ENCODE measurements at regions not wholly inside any gene's neighbourhood (a gene's known extent, or its start where the extent isn't known, plus 50 kb on each side); places are given as distances from the start of the nearest gene placed in this dataset.
"Not testable (repeated sequence)": the region's sequence is repeated elsewhere in the genome, so short reads cannot be mapped to it uniquely, and the experiment has no call there.

- Mint-ChIP-seq H3K27ac (no peak overlapping the region), H3K4me3 (no peak overlapping the region), H3K27me3 (peaks cover 2 to 5% of the 10 kb centered on the region in 2 donors), H3K4me1 (no peaks in the 10 kb centered on the region), H3K36me3 (no peaks in the 10 kb centered on the region), H3K9me3 (no peaks in the 10 kb centered on the region)
- Histone ChIP-seq H3K9me3 (ENCODE audit: control insufficient read depth in 1 of 2, low read length in 2 of 2) (no peaks in the 10 kb centered on the region), H3K4me3 (ENCODE audit: low read length in 2 of 2) (no peak overlapping the region), H3K36me3 (ENCODE audit: insufficient read depth, low read length) (no peaks in the 10 kb centered on the region), H3K27ac (ENCODE audit: low read depth, low read length) (no peak overlapping the region), H3K4me1 (ENCODE audit: insufficient read depth, low read length) (no peaks in the 10 kb centered on the region), H3K27me3 (ENCODE audit: insufficient read depth, low read length) (no peaks in the 10 kb centered on the region)
- intact Hi-C loops (cut with micrococcal nuclease), result no loop called here
- DNase-seq, result no peak
- ChIA-PET POLR2A (ENCODE audit: partially characterized antibody) (no interaction called here), CTCF (ENCODE audit: partially characterized antibody) (no interaction called here)
Observed at GRCh38 chr5:74482523-74482922, 158.0 kb downstream of the ENC1 start.

- H3K9me3 ChIP-seq (ENCODE audit: control insufficient read depth in 1 of 2, low read length in 2 of 2); H3K36me3 Mint-ChIP-seq; H3K4me1 ChIP-seq (ENCODE audit: insufficient read depth, low read length); H3K27me3 Mint-ChIP-seq; POLR2A ChIA-PET (ENCODE audit: partially characterized antibody); H3K27me3 ChIP-seq (ENCODE audit: insufficient read depth, low read length); CTCF ChIA-PET (ENCODE audit: partially characterized antibody); H3K27ac Mint-ChIP-seq; DNase-seq; intact Hi-C loops (cut with micrococcal nuclease); H3K9me3 Mint-ChIP-seq; H3K36me3 ChIP-seq (ENCODE audit: insufficient read depth, low read length); H3K4me1 Mint-ChIP-seq; H3K4me3 Mint-ChIP-seq; H3K4me3 ChIP-seq (ENCODE audit: low read length in 2 of 2); H3K27ac ChIP-seq (ENCODE audit: low read depth, low read length): not testable (repeated sequence)
Observed at GRCh38 chr5:74481357-74481756, 159.2 kb downstream of the ENC1 start.

- Mint-ChIP-seq H3K9me3 (no peaks in the 10 kb centered on the region), H3K36me3 (no peaks in the 10 kb centered on the region), H3K4me1 (no peaks in the 10 kb centered on the region), H3K27ac (no peak overlapping the region), H3K27me3 (peaks cover 8 to 12% of the 10 kb centered on the region in 2 donors), H3K4me3 (no peak overlapping the region)
- Histone ChIP-seq H3K4me3 (ENCODE audit: low read length in 2 of 2) (no peak overlapping the region), H3K36me3 (ENCODE audit: insufficient read depth, low read length) (no peaks in the 10 kb centered on the region), H3K4me1 (ENCODE audit: insufficient read depth, low read length) (no peaks in the 10 kb centered on the region), H3K27me3 (ENCODE audit: insufficient read depth, low read length) (no peaks in the 10 kb centered on the region), H3K9me3 (ENCODE audit: control insufficient read depth in 1 of 2, low read length in 2 of 2) (no peaks in the 10 kb centered on the region), H3K27ac (ENCODE audit: low read depth, low read length) (no peak overlapping the region)
- ChIA-PET CTCF (ENCODE audit: partially characterized antibody) (no interaction called here), POLR2A (ENCODE audit: partially characterized antibody) (no interaction called here)
- no peak for DNase-seq
- intact Hi-C loops (cut with micrococcal nuclease), result no loop called here
Observed at GRCh38 chr5:74480201-74480600, 160.3 kb downstream of the ENC1 start.

GRCh38 chr5:74478328-74478727 lies 162.2 kb downstream of the ENC1 start:
- POLR2A ChIA-PET (ENCODE audit: partially characterized antibody), result no interaction called here

GRCh38 chr5:74477761-74478160 lies 162.8 kb downstream of the ENC1 start:
- H3K9me3 ChIP-seq (ENCODE audit: control insufficient read depth in 1 of 2, low read length in 2 of 2), result no peaks in the 10 kb centered on the region
- no peak overlapping the region for H3K27ac Mint-ChIP-seq
- ChIA-PET CTCF (ENCODE audit: partially characterized antibody) (no interaction called here), POLR2A (ENCODE audit: partially characterized antibody) (no interaction called here)
- no peaks in the 10 kb centered on the region for H3K36me3 Mint-ChIP-seq
- no peaks in the 10 kb centered on the region for H3K27me3 ChIP-seq (ENCODE audit: insufficient read depth, low read length)
- no peak overlapping the region for H3K4me3 ChIP-seq (ENCODE audit: low read length in 2 of 2)
- H3K9me3 Mint-ChIP-seq, result no peaks in the 10 kb centered on the region
- DNase-seq, result no peak
- no peak overlapping the region for H3K4me3 Mint-ChIP-seq
- H3K36me3 ChIP-seq (ENCODE audit: insufficient read depth, low read length), result no peaks in the 10 kb centered on the region
- intact Hi-C loops (cut with micrococcal nuclease), result no loop called here
- H3K4me1 ChIP-seq (ENCODE audit: insufficient read depth, low read length), result no peaks in the 10 kb centered on the region
- peaks cover 8 to 14% of the 10 kb centered on the region in 2 donors for H3K27me3 Mint-ChIP-seq
- no peak overlapping the region for H3K27ac ChIP-seq (ENCODE audit: low read depth, low read length)
- H3K4me1 Mint-ChIP-seq, result no peaks in the 10 kb centered on the region

More at GRCh38 chr5:74478328-74478727, 162.2 kb downstream of the ENC1 start:
- CTCF ChIA-PET (ENCODE audit: partially characterized antibody), result no interaction called here
- no peaks in the 10 kb centered on the region for H3K27me3 ChIP-seq (ENCODE audit: insufficient read depth, low read length)
- H3K36me3 ChIP-seq (ENCODE audit: insufficient read depth, low read length), result no peaks in the 10 kb centered on the region
- Mint-ChIP-seq H3K9me3 (no peaks in the 10 kb centered on the region), H3K4me1 (no peaks in the 10 kb centered on the region), H3K36me3 (no peaks in the 10 kb centered on the region), H3K4me3 (no peak overlapping the region), H3K27ac (no peak overlapping the region), H3K27me3 (peaks cover 8 to 14% of the 10 kb centered on the region in 2 donors)
- no peaks in the 10 kb centered on the region for H3K4me1 ChIP-seq (ENCODE audit: insufficient read depth, low read length)
- no peak for DNase-seq
- H3K27ac ChIP-seq (ENCODE audit: low read depth, low read length), result no peak overlapping the region
- intact Hi-C loops (cut with micrococcal nuclease), result no loop called here
- no peak overlapping the region for H3K4me3 ChIP-seq (ENCODE audit: low read length in 2 of 2)
- H3K9me3 ChIP-seq (ENCODE audit: control insufficient read depth in 1 of 2, low read length in 2 of 2), result no peaks in the 10 kb centered on the region

- Histone ChIP-seq H3K9me3 (ENCODE audit: control insufficient read depth in 1 of 2, low read length in 2 of 2) (no peaks in the 10 kb centered on the region), H3K4me3 (ENCODE audit: low read length in 2 of 2) (no peak overlapping the region), H3K27me3 (ENCODE audit: insufficient read depth, low read length) (no peaks in the 10 kb centered on the region), H3K36me3 (ENCODE audit: insufficient read depth, low read length) (no peaks in the 10 kb centered on the region), H3K4me1 (ENCODE audit: insufficient read depth, low read length) (no peaks in the 10 kb centered on the region), H3K27ac (ENCODE audit: low read depth, low read length) (no peak overlapping the region)
- H3K4me1 Mint-ChIP-seq, result no peaks in the 10 kb centered on the region
- H3K27ac Mint-ChIP-seq, result no peak overlapping the region
- peaks cover 8 to 14% of the 10 kb centered on the region in 2 donors for H3K27me3 Mint-ChIP-seq
- no peak for DNase-seq
- no peaks in the 10 kb centered on the region for H3K9me3 Mint-ChIP-seq
- POLR2A ChIA-PET (ENCODE audit: partially characterized antibody), result no interaction called here
- H3K4me3 Mint-ChIP-seq, result no peak overlapping the region
- intact Hi-C loops (cut with micrococcal nuclease), result no loop called here
- H3K36me3 Mint-ChIP-seq, result no peaks in the 10 kb centered on the region
- CTCF ChIA-PET (ENCODE audit: partially characterized antibody), result no interaction called here
Observed at GRCh38 chr5:74476819-74477453, 163.6 kb downstream of the ENC1 start.

- H3K27me3 ChIP-seq (ENCODE audit: insufficient read depth, low read length), result no peaks in the 10 kb centered on the region
- intact Hi-C loops (cut with micrococcal nuclease), result no loop called here
- no peaks in the 10 kb centered on the region for H3K9me3 ChIP-seq (ENCODE audit: control insufficient read depth in 1 of 2, low read length in 2 of 2)
- H3K27ac ChIP-seq (ENCODE audit: low read depth, low read length), result no peak overlapping the region
- H3K36me3 ChIP-seq (ENCODE audit: insufficient read depth, low read length), result no peaks in the 10 kb centered on the region
- peaks cover 8 to 15% of the 10 kb centered on the region in 2 donors for H3K27me3 Mint-ChIP-seq
- H3K4me1 Mint-ChIP-seq, result no peaks in the 10 kb centered on the region
- DNase-seq, result no peak
- POLR2A ChIA-PET (ENCODE audit: partially characterized antibody), result no interaction called here
- no peak overlapping the region for H3K4me3 Mint-ChIP-seq
- CTCF ChIA-PET (ENCODE audit: partially characterized antibody), result no interaction called here
- no peaks in the 10 kb centered on the region for H3K4me1 ChIP-seq (ENCODE audit: insufficient read depth, low read length)
- H3K27ac Mint-ChIP-seq, result no peak overlapping the region
- no peaks in the 10 kb centered on the region for H3K36me3 Mint-ChIP-seq
- no peak overlapping the region for H3K4me3 ChIP-seq (ENCODE audit: low read length in 2 of 2)
- no peaks in the 10 kb centered on the region for H3K9me3 Mint-ChIP-seq
Observed at GRCh38 chr5:74476046-74476818, 164.3 kb downstream of the ENC1 start.

Data from CD4-positive, alpha-beta memory T cell (primary cell).